GM23248 (cell line): ENCODE measurements at regions not wholly inside any gene's neighbourhood (a gene's known extent, or its start where the extent isn't known, plus 50 kb on each side); places are given as distances from the start of the nearest gene placed in this dataset.

Experiments
- EZH2 ChIP-seq: fragments of 200-600 bp; sonication (generic); IDR thresholded peaks from 2 replicates; pipeline ENCODE4 v1.6.1; 2018; ENCODE audit warnings: antibody characterized with exemption, mild to moderate bottlenecking; ENCODE audit not compliant: insufficient read depth, poor library complexity, severe bottlenecking
- EZH2phosphoT487 ChIP-seq: fragments of 200-600 bp; sonication (generic); IDR thresholded peaks from 2 replicates; pipeline ENCODE4 v1.6.1; 2018; ENCODE audit warnings: antibody characterized with exemption, moderate library complexity, mild to moderate bottlenecking, low read depth; ENCODE audit not compliant: insufficient read depth

DNA sequence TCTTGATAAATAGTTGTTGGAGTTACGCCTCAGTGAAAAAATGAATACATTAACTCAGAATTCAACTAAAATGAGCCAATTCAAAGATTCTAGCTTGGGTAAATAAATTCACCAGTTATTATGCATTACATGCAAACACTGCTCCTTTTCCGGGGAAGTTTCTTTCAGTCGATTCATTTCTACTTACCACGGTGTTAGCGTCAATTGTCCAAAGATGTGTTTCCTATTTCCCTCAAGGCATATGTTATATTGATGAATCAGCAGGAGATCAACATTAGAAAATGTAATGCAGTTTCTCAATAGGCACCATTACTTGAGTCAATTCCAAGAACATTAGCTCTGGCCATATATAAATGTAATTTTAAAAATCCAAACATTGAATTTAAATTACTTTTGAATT is 517.7 kb downstream of the OTOL1 start:
- TF ChIP-seq EZH2 (no peak), EZH2phosphoT487 (no peak)
